HEK293 (cell line): ENCODE measurements at regions not wholly inside any gene's neighbourhood (a gene's known extent, or its start where the extent isn't known, plus 50 kb on each side); places are given as distances from the start of the nearest gene placed in this dataset.
A peak's percentile ranks its signal among the peaks of the same experiment; 100 is the strongest.
"Not testable (repeated sequence)": the region's sequence is repeated elsewhere in the genome, so short reads cannot be mapped to it uniquely, and the experiment has no call there.

Experiments used
- CTCF ChIA-PET: fragments of 350-600 bp; formaldehyde crosslinking; extraction: SDS; loops from one replicate; lab custom pipeline; 2021; ENCODE audit warnings: antibody characterized with exemption; lab: Yijun Ruan, JAX
- POLR2A ChIA-PET: fragments of 300-600 bp; formaldehyde crosslinking; extraction: SDS; loops from one replicate; lab custom pipeline; 2020; ENCODE audit warnings: antibody characterized with exemption, inconsistent platforms; lab: Yijun Ruan, JAX
- H3K27ac ChIP-seq: fragments of 200-500 bp; sonication (Bioruptor generic); 2 replicates; pipeline ENCODE4 v1.5.1; 2014; ENCODE audit warnings: low read depth, low read length, control low read depth, inconsistent platforms; ENCODE audit errors: extremely low read depth
- H3K36me3 ChIP-seq, 2 experiments: fragments of 200-500 bp in 1 of 2; sonication (Bioruptor generic) in 1 of 2; 1 replicate in 1 of 2; 2 replicates in 1 of 2; pipeline ENCODE4 v1.5.1; 2014 to 2017; ENCODE audit warnings: inconsistent platforms in 2 of 2, low read length in 2 of 2; ENCODE audit not compliant: control insufficient read depth in 2 of 2, insufficient read depth in 1 of 2
- H3K4me1 ChIP-seq: fragments of 200-500 bp; sonication (Bioruptor generic); 2 replicates; pipeline ENCODE4 v1.5.1; 2014; ENCODE audit warnings: mild to moderate bottlenecking, low read length, inconsistent platforms; ENCODE audit not compliant: control insufficient read depth, insufficient read depth
- H3K4me3 ChIP-seq: 2 replicates; pipeline ENCODE4 v1.5.1; 2011; ENCODE audit warnings: low read depth, mild to moderate bottlenecking, control low read depth, low read length, moderate library complexity
- H3K9me3 ChIP-seq: fragments of 200-500 bp; sonication (Bioruptor generic); 2 replicates; pipeline ENCODE4 v1.5.1; 2014; ENCODE audit warnings: low read depth, low read length, inconsistent platforms; ENCODE audit not compliant: control insufficient read depth, insufficient read depth
- GLIS1 ChIP-seq: fragments of 450-650 bp; formaldehyde crosslinking; IDR thresholded peaks from 2 replicates; pipeline ENCODE4 v1.5.1; 2016; ENCODE audit warnings: missing biosample characterization, missing genetic modification characterization
- KLF7 ChIP-seq: fragments of 450-650 bp; formaldehyde crosslinking; IDR thresholded peaks from 2 replicates; pipeline ENCODE4 v1.5.1; 2016; ENCODE audit warnings: missing biosample characterization, missing genetic modification characterization, borderline replicate concordance
- SP2 ChIP-seq: fragments of 450-650 bp; formaldehyde crosslinking; IDR thresholded peaks from 2 replicates; pipeline ENCODE4 v1.5.1; 2016; ENCODE audit warnings: missing biosample characterization, missing genetic modification characterization
- TCF7L2 ChIP-seq: IDR thresholded peaks from 2 replicates; pipeline ENCODE4 v1.6.1; 2011; ENCODE audit warnings: low read depth, mild to moderate bottlenecking, inconsistent platforms, low read length, moderate library complexity, borderline replicate concordance
- ZBTB10 ChIP-seq: fragments of 450-650 bp; formaldehyde crosslinking; IDR thresholded peaks from 2 replicates; pipeline ENCODE4 v1.5.1; 2016; ENCODE audit warnings: missing biosample characterization, missing genetic modification characterization
- ZBTB17 ChIP-seq: fragments of 450-650 bp; formaldehyde crosslinking; IDR thresholded peaks from 2 replicates; pipeline ENCODE4 v1.5.1; 2016; ENCODE audit warnings: missing biosample characterization, missing genetic modification characterization
- ZBTB44 ChIP-seq: fragments of 450-650 bp; IDR thresholded peaks from 2 replicates; pipeline ENCODE4 v1.5.1; 2018; ENCODE audit warnings: missing biosample characterization, mild to moderate bottlenecking, missing genetic modification characterization
- ZFP69B ChIP-seq: fragments of 450-650 bp; formaldehyde crosslinking; IDR thresholded peaks from 2 replicates; pipeline ENCODE4 v1.5.1; 2016; ENCODE audit warnings: missing biosample characterization, missing genetic modification characterization
- ZIC2 ChIP-seq: fragments of 450-650 bp; formaldehyde crosslinking; IDR thresholded peaks from 2 replicates; pipeline ENCODE4 v1.5.1; 2016; ENCODE audit warnings: missing biosample characterization, missing genetic modification characterization
- ZNF112 ChIP-seq: fragments of 450-650 bp; formaldehyde crosslinking; IDR thresholded peaks from 2 replicates; pipeline ENCODE4 v1.5.0; 2017; ENCODE audit warnings: missing biosample characterization, missing genetic modification characterization
- ZNF169 ChIP-seq: fragments of 450-650 bp; formaldehyde crosslinking; IDR thresholded peaks from 2 replicates; pipeline ENCODE4 v1.5.1; 2016; ENCODE audit warnings: missing biosample characterization, missing genetic modification characterization
- ZNF184 ChIP-seq: fragments of 450-650 bp; IDR thresholded peaks from 2 replicates; pipeline ENCODE4 v1.5.1; 2018; ENCODE audit warnings: missing biosample characterization, mild to moderate bottlenecking, missing genetic modification characterization
- ZNF239 ChIP-seq: fragments of 450-650 bp; formaldehyde crosslinking; IDR thresholded peaks from 2 replicates; pipeline ENCODE4 v1.5.1; 2016; ENCODE audit warnings: missing biosample characterization, missing genetic modification characterization
- ZNF311 ChIP-seq: fragments of 450-650 bp; formaldehyde crosslinking; IDR thresholded peaks from 2 replicates; pipeline ENCODE4 v1.5.1; 2017; ENCODE audit warnings: missing biosample characterization, missing genetic modification characterization, borderline replicate concordance
- ZNF366 ChIP-seq: fragments of 450-650 bp; formaldehyde crosslinking; conservative IDR thresholded peaks from 2 replicates; pipeline ENCODE4 v1.5.1; 2016; ENCODE audit warnings: missing biosample characterization, missing genetic modification characterization
- ZNF391 ChIP-seq: fragments of 450-650 bp; formaldehyde crosslinking; IDR thresholded peaks from 2 replicates; pipeline ENCODE4 v1.5.1; 2016; ENCODE audit warnings: low read depth, missing biosample characterization, missing genetic modification characterization, borderline replicate concordance
- ZNF416 ChIP-seq: fragments of 450-650 bp; formaldehyde crosslinking; IDR thresholded peaks from 2 replicates; pipeline ENCODE4 v1.5.1; 2016; ENCODE audit warnings: missing biosample characterization, missing genetic modification characterization
- ZNF501 ChIP-seq: fragments of 450-650 bp; formaldehyde crosslinking; IDR thresholded peaks from 2 replicates; pipeline ENCODE4 v1.5.1; 2016; ENCODE audit warnings: missing biosample characterization, missing genetic modification characterization
- ZNF626 ChIP-seq: fragments of 450-650 bp; sonication (Bioruptor Pico); formaldehyde crosslinking; IDR thresholded peaks from 2 replicates; pipeline ENCODE4 v1.5.1; 2018; ENCODE audit warnings: missing biosample characterization, missing genetic modification characterization, inconsistent platforms
- ZNF768 ChIP-seq: fragments of 450-650 bp; formaldehyde crosslinking; IDR thresholded peaks from 2 replicates; pipeline ENCODE4 v1.5.1; 2018; ENCODE audit warnings: missing biosample characterization, mild to moderate bottlenecking, missing genetic modification characterization

- no peak for TF ChIP-seq TCF7L2
- TF ChIP-seq, all 188 proteins: peak for 0
Observed at GRCh38 chr12:131634037-131634436, 76.9 kb upstream of the SFSWAP start (continued).

GRCh38 chr12:131635012-131635411 lies 75.9 kb upstream of the SFSWAP start:
- TF ChIP-seq ZBTB17 (tag by site-specific recombination) (peak; percentile 63), ZNF366 (peak; percentile 70)
- H3K36me3 ChIP-seq, POLR2A ChIA-PET, H3K9me3 ChIP-seq, CTCF ChIA-PET, H3K4me3 ChIP-seq, H3K4me1 ChIP-seq, H3K27ac ChIP-seq: not testable (repeated sequence)

GRCh38 chr12:131635491-131636122 lies 75.3 kb upstream of the SFSWAP start:
- POLR2A ChIA-PET, result no interaction called here
- Histone ChIP-seq H3K27ac (no peak overlapping the region), H3K4me3 (no peak overlapping the region), H3K36me3 (no peaks in the 10 kb centered on the region), H3K9me3 (no peaks in the 10 kb centered on the region), H3K4me1 (no peaks in the 10 kb centered on the region)
- TF ChIP-seq ZNF768 (tag by site-specific recombination) (no peak), ZFP69B (tag by site-specific recombination) (no peak), ZBTB10 (tag by site-specific recombination) (no peak), SP2 (tag by site-specific recombination) (no peak), ZNF112 (tag by site-specific recombination) (no peak), ZNF184 (tag by site-specific recombination) (no peak), ZNF416 (tag by site-specific recombination) (no peak), ZNF169 (tag by site-specific recombination) (no peak)
- CTCF ChIA-PET, result no interaction called here

- CTCF ChIA-PET, result interaction anchor here (0.6 kb wide), 1 partner anchor 237 kb away, joined by 3 read pairs; no protein-coding TSS in a partner anchor
- TF ChIP-seq GLIS1 (tag by site-specific recombination), result peak; percentile 97
- no peak for TF ChIP-seq ZNF311
- TF ChIP-seq ZNF391 (tag by site-specific recombination), result no peak
- no peak for TF ChIP-seq ZNF239 (tag by site-specific recombination)
- TF ChIP-seq ZIC2 (tag by site-specific recombination), result peak; percentile 78
- TF ChIP-seq ZBTB44 (tag by site-specific recombination), result no peak
- TF ChIP-seq ZNF501, result no peak
- TF ChIP-seq KLF7 (tag by site-specific recombination), result no peak
- TF ChIP-seq ZNF626, result no peak
- Histone ChIP-seq H3K4me3 (no peak overlapping the region), H3K36me3 (no peaks in the 10 kb centered on the region), H3K27ac (no peak overlapping the region), H3K9me3 (no peaks in the 10 kb centered on the region), H3K4me1 (no peaks in the 10 kb centered on the region)
- POLR2A ChIA-PET, result no interaction called here
Observed at GRCh38 chr12:131636266-131636665, 74.6 kb upstream of the SFSWAP start.
